ENCODE measurements at regions not wholly inside any gene's neighbourhood (a gene's known extent, or its start where the extent isn't known, plus 50 kb on each side); places are given as distances from the start of the nearest gene placed in this dataset.

DNA sequence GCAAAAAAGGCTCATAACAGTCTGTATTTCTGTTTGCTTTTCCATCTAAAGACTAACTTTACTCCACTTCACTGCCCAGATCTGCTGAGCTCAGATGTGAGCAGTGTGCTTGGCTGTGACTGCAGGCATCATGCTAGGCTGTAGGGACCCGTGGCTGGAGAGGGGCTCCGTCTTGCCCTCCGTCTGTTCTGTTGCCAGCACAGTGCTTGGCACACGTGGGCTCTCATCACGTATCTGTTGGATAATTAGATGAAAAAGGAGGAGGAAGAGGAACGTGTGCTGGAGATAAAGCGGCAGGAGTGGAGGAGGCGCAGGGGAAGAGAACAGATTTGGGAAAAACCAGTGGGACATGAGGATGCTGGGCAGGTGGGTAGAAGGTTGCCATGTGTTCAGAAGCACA lies 57.6 kb upstream of the IER3 start:
- TF ChIP-seq, protein P1, sequence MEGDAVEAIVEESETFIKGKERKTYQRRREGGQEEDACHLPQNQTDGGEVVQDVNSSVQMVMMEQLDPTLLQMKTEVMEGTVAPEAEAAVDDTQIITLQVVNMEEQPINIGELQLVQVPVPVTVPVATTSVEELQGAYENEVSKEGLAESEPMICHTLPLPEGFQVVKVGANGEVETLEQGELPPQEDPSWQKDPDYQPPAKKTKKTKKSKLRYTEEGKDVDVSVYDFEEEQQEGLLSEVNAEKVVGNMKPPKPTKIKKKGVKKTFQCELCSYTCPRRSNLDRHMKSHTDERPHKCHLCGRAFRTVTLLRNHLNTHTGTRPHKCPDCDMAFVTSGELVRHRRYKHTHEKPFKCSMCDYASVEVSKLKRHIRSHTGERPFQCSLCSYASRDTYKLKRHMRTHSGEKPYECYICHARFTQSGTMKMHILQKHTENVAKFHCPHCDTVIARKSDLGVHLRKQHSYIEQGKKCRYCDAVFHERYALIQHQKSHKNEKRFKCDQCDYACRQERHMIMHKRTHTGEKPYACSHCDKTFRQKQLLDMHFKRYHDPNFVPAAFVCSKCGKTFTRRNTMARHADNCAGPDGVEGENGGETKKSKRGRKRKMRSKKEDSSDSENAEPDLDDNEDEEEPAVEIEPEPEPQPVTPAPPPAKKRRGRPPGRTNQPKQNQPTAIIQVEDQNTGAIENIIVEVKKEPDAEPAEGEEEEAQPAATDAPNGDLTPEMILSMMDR (conservative IDR thresholded peaks at IDR 0.05; ENCODE audit: low read length), result no peak
- no peak for TF ChIP-seq EZH2phosphoT487 (IDR thresholded peaks at IDR 0.05; ENCODE audit: borderline replicate concordance)
